ENCODE measurements at regions not wholly inside any gene's neighbourhood (a gene's known extent, or its start where the extent isn't known, plus 50 kb on each side); places are given as distances from the start of the nearest gene placed in this dataset.
"Not testable (repeated sequence)": the region's sequence is repeated elsewhere in the genome, so short reads cannot be mapped to it uniquely, and the experiment has no call there.

DNA sequence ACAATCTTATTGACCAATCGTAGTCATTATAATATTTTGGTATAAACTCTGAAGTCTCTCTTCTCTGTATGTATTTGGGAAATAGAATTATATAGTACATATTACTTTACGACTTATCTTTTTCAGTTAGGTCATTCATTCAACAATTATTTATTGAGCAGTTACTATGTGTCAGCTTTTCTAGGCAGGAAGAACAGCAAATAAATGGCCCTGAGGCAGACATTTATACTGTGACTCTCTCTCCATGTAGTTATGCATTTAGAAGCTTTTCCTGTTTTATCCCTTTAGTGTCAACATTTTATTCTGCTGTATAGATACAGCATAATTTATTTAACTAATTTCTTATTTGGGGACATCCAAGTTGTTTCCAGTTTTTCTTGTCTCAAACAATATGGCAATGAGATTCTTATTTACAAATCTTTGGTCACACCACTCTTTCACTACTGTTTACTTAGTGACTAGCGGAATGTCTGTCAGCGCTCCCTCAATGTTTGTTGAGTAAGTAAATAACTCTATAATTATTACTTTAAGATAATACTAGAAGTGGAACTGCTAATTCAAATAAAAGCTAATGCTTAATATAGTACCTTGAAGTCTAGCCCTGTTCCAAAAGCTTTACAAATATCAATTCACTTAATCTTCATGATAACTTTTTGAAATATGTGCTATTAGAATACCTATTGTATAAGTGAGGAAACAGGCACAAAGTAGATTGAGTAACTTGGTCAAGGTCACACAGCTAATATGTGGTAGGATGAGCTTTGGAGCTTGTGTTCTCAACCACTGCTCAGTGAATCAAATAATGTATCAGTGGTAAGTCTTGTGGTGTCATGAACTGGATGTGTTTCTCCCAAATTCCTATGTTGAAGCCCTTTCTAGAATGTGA is 465.6 kb downstream of the SIPA1L2 start:
- in situ Hi-C loops (cut with HindIII; ENCODE audit: low pct_ligation_motif_present, low sequenced_read_pairs) = no loop called here
- TF ChIP-seq, protein P1, sequence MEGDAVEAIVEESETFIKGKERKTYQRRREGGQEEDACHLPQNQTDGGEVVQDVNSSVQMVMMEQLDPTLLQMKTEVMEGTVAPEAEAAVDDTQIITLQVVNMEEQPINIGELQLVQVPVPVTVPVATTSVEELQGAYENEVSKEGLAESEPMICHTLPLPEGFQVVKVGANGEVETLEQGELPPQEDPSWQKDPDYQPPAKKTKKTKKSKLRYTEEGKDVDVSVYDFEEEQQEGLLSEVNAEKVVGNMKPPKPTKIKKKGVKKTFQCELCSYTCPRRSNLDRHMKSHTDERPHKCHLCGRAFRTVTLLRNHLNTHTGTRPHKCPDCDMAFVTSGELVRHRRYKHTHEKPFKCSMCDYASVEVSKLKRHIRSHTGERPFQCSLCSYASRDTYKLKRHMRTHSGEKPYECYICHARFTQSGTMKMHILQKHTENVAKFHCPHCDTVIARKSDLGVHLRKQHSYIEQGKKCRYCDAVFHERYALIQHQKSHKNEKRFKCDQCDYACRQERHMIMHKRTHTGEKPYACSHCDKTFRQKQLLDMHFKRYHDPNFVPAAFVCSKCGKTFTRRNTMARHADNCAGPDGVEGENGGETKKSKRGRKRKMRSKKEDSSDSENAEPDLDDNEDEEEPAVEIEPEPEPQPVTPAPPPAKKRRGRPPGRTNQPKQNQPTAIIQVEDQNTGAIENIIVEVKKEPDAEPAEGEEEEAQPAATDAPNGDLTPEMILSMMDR (IDR thresholded peaks at IDR 0.05; ENCODE audit: low read depth, low read length, missing control alignments) = no peak
- Histone ChIP-seq H3K36me3 (replicated peaks) (no peaks in the 10 kb centered on the region), H3K27me3 (replicated peaks) (no peaks in the 10 kb centered on the region), H3K4me3 (ENCODE audit: low read depth, low read length) (no peak overlapping the region), H3K27ac (no peak overlapping the region)
- no peak for DNase-seq

DNA sequence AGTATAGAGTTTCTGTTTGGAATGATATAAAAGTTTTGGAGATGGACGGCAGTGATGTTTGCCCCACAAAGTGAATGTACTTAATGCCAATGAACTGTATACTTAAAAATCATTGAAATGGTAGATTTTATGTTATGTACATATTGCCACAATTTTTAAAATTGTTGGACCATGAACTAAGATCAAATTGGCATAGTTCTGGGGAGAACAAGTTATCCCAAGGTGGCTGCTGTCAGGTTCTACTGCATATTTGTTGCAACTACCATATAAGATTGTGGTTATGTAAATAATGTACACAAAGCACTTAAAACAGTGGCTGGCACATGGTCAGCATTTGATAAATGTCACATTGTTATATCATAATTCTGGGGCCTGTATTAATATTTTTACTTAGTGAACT is 466.4 kb downstream of the SIPA1L2 start:
- no peak for DNase-seq
- Histone ChIP-seq H3K4me3 (ENCODE audit: low read depth, low read length) (no peak overlapping the region), H3K27ac (no peak overlapping the region), H3K36me3 (replicated peaks) (no peaks in the 10 kb centered on the region), H3K27me3 (replicated peaks) (no peaks in the 10 kb centered on the region)
- TF ChIP-seq, protein P1 (IDR thresholded peaks at IDR 0.05; ENCODE audit: low read depth, low read length, missing control alignments) = no peak
- in situ Hi-C loops (cut with HindIII; ENCODE audit: low pct_ligation_motif_present, low sequenced_read_pairs) = no loop called here

- Histone ChIP-seq H3K27ac (no peak overlapping the region), H3K36me3 (replicated peaks) (no peaks in the 10 kb centered on the region), H3K27me3 (replicated peaks) (no peaks in the 10 kb centered on the region), H3K4me3 (ENCODE audit: low read depth, low read length) (no peak overlapping the region)
- in situ Hi-C loops (cut with HindIII; ENCODE audit: low pct_ligation_motif_present, low sequenced_read_pairs) = no loop called here
- DNase-seq = no peak
- TF ChIP-seq, protein P1 (IDR thresholded peaks at IDR 0.05; ENCODE audit: low read depth, low read length, missing control alignments) = no peak
These were observed 467.9 kb downstream of the SIPA1L2 start for GRCh38 chr1:232162001-232162400.

GRCh38 chr1:232158558-232158957 is 471.4 kb downstream of the SIPA1L2 start:
- H3K36me3 ChIP-seq (replicated peaks); DNase-seq; H3K4me3 ChIP-seq (ENCODE audit: low read depth, low read length); in situ Hi-C loops (cut with HindIII; ENCODE audit: low pct_ligation_motif_present, low sequenced_read_pairs); H3K27ac ChIP-seq; H3K27me3 ChIP-seq (replicated peaks): not testable (repeated sequence)

- H3K27ac ChIP-seq; H3K27me3 ChIP-seq (replicated peaks); H3K4me3 ChIP-seq (ENCODE audit: low read depth, low read length); H3K36me3 ChIP-seq (replicated peaks); DNase-seq; in situ Hi-C loops (cut with HindIII; ENCODE audit: low pct_ligation_motif_present, low sequenced_read_pairs): not testable (repeated sequence)
These were observed 473.9 kb downstream of the SIPA1L2 start for GRCh38 chr1:232156070-232156469.

GRCh38 chr1:232153652-232154051 is 476.3 kb downstream of the SIPA1L2 start:
- H3K36me3 ChIP-seq (replicated peaks) = no peaks in the 10 kb centered on the region
- in situ Hi-C loops (cut with HindIII; ENCODE audit: low pct_ligation_motif_present, low sequenced_read_pairs) = no loop called here
- no peak overlapping the region for H3K27ac ChIP-seq
- DNase-seq = no peak
- no peak overlapping the region for H3K4me3 ChIP-seq (ENCODE audit: low read depth, low read length)
- TF ChIP-seq, protein P1 (IDR thresholded peaks at IDR 0.05; ENCODE audit: low read depth, low read length, missing control alignments) = no peak
- no peaks in the 10 kb centered on the region for H3K27me3 ChIP-seq (replicated peaks)
